Right atrium auricular region (tissue), 2 donors: ENCODE measurements at regions not wholly inside any gene's neighbourhood (a gene's known extent, or its start where the extent isn't known, plus 50 kb on each side); places are given as distances from the start of the nearest gene placed in this dataset.
"Not testable (repeated sequence)": the region's sequence is repeated elsewhere in the genome, so short reads cannot be mapped to it uniquely, and the experiment has no call there.

Source experiments
- DNase-seq: peaks from one replicate; pipeline ENCODE4 v3.0.0-alpha.2; 2019; ENCODE audit warnings: low spot score
- H3K27ac ChIP-seq, 2 donors: fragments of 200-600 bp; sonication (generic); 1 replicate in 1 of 2; 2 replicates in 1 of 2; pipeline ENCODE4 v1.5.1; 2016 to 2019
- H3K27me3 ChIP-seq, 2 donors: fragments of 200-600 bp; sonication (generic); one replicate each; pipeline versions ENCODE4 v1.5.1 to v1.6.0; 2017 to 2019
- H3K36me3 ChIP-seq: fragments of 200-600 bp; sonication (generic); one replicate; pipeline ENCODE4 v1.5.1; 2016
- H3K4me1 ChIP-seq, 2 donors: fragments of 200-600 bp; sonication (generic); one replicate each; pipeline versions ENCODE4 v1.5.1 to v1.6.0; 2017 to 2019
- H3K4me3 ChIP-seq, 2 donors: fragments of 200-600 bp; sonication (generic); 1 replicate in 1 of 2; 2 replicates in 1 of 2; pipeline ENCODE4 v1.5.1; 2017 to 2019; ENCODE audit warnings: mild to moderate bottlenecking in 1 of 2, moderate library complexity in 1 of 2
- H3K9me3 ChIP-seq, 2 donors: fragments of 200-600 bp; sonication (generic); one replicate each; pipeline ENCODE4 v1.5.1; 2019
- TF ChIP-seq, protein P1 (sequence below), 2 donors: fragments of 200-600 bp; sonication (generic); IDR thresholded peaks; one replicate each; pipeline ENCODE4 v1.5.1; 2019; ENCODE audit warnings: antibody characterized with exemption in 2 of 2

- no peak overlapping the region for H3K27ac ChIP-seq
- no peak for DNase-seq
- H3K4me3 ChIP-seq: no peak overlapping the region
- H3K36me3 ChIP-seq: no peaks in the 10 kb centered on the region
- no peaks in the 10 kb centered on the region for H3K27me3 ChIP-seq
- TF ChIP-seq, protein P1, sequence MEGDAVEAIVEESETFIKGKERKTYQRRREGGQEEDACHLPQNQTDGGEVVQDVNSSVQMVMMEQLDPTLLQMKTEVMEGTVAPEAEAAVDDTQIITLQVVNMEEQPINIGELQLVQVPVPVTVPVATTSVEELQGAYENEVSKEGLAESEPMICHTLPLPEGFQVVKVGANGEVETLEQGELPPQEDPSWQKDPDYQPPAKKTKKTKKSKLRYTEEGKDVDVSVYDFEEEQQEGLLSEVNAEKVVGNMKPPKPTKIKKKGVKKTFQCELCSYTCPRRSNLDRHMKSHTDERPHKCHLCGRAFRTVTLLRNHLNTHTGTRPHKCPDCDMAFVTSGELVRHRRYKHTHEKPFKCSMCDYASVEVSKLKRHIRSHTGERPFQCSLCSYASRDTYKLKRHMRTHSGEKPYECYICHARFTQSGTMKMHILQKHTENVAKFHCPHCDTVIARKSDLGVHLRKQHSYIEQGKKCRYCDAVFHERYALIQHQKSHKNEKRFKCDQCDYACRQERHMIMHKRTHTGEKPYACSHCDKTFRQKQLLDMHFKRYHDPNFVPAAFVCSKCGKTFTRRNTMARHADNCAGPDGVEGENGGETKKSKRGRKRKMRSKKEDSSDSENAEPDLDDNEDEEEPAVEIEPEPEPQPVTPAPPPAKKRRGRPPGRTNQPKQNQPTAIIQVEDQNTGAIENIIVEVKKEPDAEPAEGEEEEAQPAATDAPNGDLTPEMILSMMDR (IDR thresholded peaks at IDR 0.05): no peak
- no peaks in the 10 kb centered on the region for H3K4me1 ChIP-seq
- H3K9me3 ChIP-seq: peaks cover 0 to 21% of the 10 kb centered on the region in 2 donors
Measured at GRCh38 chr3:26281284-26281985, 341.1 kb upstream of the LRRC3B start.

DNA sequence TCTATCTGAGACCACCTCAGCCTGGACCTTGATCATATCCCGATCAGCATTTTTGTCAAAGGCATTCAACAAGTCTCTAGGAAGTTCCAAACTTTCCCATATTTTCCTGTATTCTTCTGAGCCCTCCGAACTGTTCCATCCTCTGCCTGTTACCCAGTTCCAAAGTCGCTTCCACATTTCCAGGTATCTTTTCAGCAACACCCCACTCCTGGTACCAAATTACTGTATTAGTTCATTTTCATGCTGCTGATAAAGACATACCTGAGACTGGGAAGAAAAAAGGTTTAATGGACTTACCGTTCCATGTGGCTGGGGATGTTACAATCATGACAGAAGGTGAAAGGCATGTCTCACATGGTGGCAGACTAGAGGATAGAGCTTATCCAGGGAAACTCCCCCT is 338.1 kb upstream of the LRRC3B start:
- H3K4me1 ChIP-seq, DNase-seq, H3K27me3 ChIP-seq, H3K27ac ChIP-seq, H3K4me3 ChIP-seq, H3K36me3 ChIP-seq: not testable (repeated sequence)
- H3K9me3 ChIP-seq: peaks cover 0 to 21% of the 10 kb centered on the region in 2 donors

DNA sequence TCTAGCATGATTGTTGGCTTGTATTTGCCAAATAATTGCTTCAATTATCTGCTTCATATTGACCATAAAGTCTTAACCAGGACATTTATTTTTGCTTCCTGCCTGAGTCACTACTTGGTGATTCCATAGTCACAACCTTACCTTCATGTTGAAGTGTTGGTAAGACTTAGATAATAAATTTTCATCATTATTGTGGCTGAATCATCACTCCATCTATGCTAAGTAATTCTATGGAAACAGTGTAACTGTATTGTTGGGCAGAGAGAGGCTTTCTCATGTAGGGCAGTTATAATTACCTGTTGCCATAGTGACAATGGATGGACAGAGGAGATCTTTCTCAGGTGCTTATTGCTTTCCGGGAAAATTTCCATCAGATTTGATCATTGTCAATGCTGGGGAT is 330.7 kb upstream of the LRRC3B start:
- H3K27me3 ChIP-seq: no peaks in the 10 kb centered on the region

GRCh38 chr3:26292780-26293179 is 329.8 kb upstream of the LRRC3B start:
- TF ChIP-seq, protein P1 (IDR thresholded peaks at IDR 0.05): no peak
- H3K27me3 ChIP-seq: no peaks in the 10 kb centered on the region

More for the DNA sequence above, 330.7 kb upstream of the LRRC3B start:
- Histone ChIP-seq H3K36me3 (no peaks in the 10 kb centered on the region), H3K27ac (no peak overlapping the region), H3K9me3 (no peaks in the 10 kb centered on the region), H3K4me3 (no peak overlapping the region), H3K4me1 (no peaks in the 10 kb centered on the region)
- no peak for DNase-seq
- TF ChIP-seq, protein P1 (IDR thresholded peaks at IDR 0.05): no peak

GRCh38 chr3:26293329-26293844 is 329.2 kb upstream of the LRRC3B start:
- Histone ChIP-seq H3K27me3 (no peaks in the 10 kb centered on the region), H3K4me1 (no peaks in the 10 kb centered on the region), H3K27ac (no peak overlapping the region), H3K36me3 (no peaks in the 10 kb centered on the region), H3K4me3 (no peak overlapping the region), H3K9me3 (no peaks in the 10 kb centered on the region)
- TF ChIP-seq, protein P1 (IDR thresholded peaks at IDR 0.05): no peak
- DNase-seq: no peak

More at GRCh38 chr3:26292780-26293179, 329.8 kb upstream of the LRRC3B start:
- Histone ChIP-seq H3K36me3 (no peaks in the 10 kb centered on the region), H3K27ac (no peak overlapping the region), H3K9me3 (no peaks in the 10 kb centered on the region), H3K4me1 (no peaks in the 10 kb centered on the region), H3K4me3 (no peak overlapping the region)
- no peak for DNase-seq

DNA sequence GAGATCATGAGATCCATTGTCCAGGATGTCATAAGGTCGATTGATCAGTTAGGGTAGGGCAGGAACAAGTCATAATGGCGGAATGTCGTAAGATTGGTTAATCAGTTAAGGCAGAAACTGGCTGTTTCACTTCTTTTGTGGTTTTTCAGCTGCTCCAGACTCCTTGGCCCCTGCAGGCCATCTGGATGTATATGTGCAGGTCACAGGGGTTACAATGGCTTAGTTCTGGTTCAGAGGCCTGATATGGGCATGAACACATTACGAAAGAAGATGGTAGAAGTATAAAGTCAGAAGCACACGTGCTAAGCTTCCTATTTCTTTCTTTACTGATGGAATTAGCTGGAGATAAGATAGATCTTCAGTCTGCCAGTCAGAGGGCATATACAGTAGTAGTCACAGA is 315.4 kb upstream of the LRRC3B start:
- Histone ChIP-seq H3K4me1 (no peaks in the 10 kb centered on the region), H3K9me3 (peaks cover 0 to 6% of the 10 kb centered on the region in 2 donors), H3K27ac (no peak overlapping the region), H3K4me3 (no peak overlapping the region), H3K27me3 (no peaks in the 10 kb centered on the region), H3K36me3 (no peaks in the 10 kb centered on the region)
- no peak for DNase-seq
- TF ChIP-seq, protein P1 (IDR thresholded peaks at IDR 0.05): no peak
